ENCODE measurements at regions not wholly inside any gene's neighbourhood (a gene's known extent, or its start where the extent isn't known, plus 50 kb on each side); places are given as distances from the start of the nearest gene placed in this dataset.

DNA sequence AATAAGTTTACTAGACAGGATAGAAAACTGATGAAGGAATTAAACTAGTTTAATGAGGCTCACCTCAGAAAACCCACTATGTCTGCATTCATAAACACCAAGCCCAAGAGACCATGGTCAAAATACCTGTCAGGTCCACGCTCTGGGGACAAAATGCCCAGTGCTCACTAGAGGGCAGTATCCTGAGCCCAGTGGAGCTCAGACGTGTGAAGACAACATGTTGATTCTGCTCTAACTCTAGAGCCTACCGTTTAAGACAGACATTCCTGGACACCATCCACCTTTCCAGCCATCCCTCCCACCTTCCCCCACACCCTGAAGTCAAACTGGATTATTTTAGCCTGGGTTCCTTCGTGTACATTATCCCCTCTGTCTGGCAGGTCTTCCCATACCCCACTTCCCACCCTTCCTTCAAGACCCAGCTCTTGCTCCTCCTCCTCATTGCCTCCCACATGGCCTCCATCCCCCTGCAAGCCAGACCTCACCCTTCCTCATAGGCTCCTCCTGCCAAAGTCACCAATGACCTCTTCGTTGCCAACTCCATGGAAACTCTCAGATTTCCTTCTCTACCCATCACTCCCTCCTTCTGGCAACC is 142.3 kb upstream of the FSTL4 start:
- Histone ChIP-seq H3K36me3 (ENCODE audit: control insufficient read depth, insufficient read depth, low read length) (no peaks in the 10 kb centered on the region), H3K27me3 (ENCODE audit: control insufficient read depth, insufficient read depth, low read length) (peaks cover 20% of the 10 kb centered on the region), H3K4me1 (ENCODE audit: control insufficient read depth, insufficient read depth, low read length) (no peaks in the 10 kb centered on the region), H3K4me3 (ENCODE audit: low read depth in 2 of 2, low read length in 2 of 2) (no peak overlapping the region), H3K27ac (ENCODE audit: low read length) (no peak overlapping the region), H3K9me3 (ENCODE audit: control insufficient read depth, insufficient read depth, low read depth, low read length) (no peaks in the 10 kb centered on the region)
- CTCF ChIA-PET = interaction anchor here (0.7 kb wide), 1 partner anchor 333 kb away, joined by 3 read pairs; no protein-coding TSS in a partner anchor
- intact Hi-C loops (cut with micrococcal nuclease; ENCODE audit: unreplicated experiment) (no loop called here), in situ Hi-C loops (cut with HindIII; ENCODE audit: low pct_unique_long_range_greater_than_20kb, low sequenced_read_pairs) (no loop called here)
- no peak for TF ChIP-seq SIN3A (IDR thresholded peaks at IDR 0.05; ENCODE audit: borderline replicate concordance, insufficient read depth, low read depth, low read length)
- TF ChIP-seq POLR2AphosphoS5 (IDR thresholded peaks at IDR 0.05; ENCODE audit: low read depth, low read length) = no peak
- TF ChIP-seq, protein P1, sequence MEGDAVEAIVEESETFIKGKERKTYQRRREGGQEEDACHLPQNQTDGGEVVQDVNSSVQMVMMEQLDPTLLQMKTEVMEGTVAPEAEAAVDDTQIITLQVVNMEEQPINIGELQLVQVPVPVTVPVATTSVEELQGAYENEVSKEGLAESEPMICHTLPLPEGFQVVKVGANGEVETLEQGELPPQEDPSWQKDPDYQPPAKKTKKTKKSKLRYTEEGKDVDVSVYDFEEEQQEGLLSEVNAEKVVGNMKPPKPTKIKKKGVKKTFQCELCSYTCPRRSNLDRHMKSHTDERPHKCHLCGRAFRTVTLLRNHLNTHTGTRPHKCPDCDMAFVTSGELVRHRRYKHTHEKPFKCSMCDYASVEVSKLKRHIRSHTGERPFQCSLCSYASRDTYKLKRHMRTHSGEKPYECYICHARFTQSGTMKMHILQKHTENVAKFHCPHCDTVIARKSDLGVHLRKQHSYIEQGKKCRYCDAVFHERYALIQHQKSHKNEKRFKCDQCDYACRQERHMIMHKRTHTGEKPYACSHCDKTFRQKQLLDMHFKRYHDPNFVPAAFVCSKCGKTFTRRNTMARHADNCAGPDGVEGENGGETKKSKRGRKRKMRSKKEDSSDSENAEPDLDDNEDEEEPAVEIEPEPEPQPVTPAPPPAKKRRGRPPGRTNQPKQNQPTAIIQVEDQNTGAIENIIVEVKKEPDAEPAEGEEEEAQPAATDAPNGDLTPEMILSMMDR (IDR thresholded peaks at IDR 0.05) = peak; percentile 79
- no peak for TF ChIP-seq TCF7L2 (IDR thresholded peaks at IDR 0.05; ENCODE audit: low read depth, low read length)
- DNase-seq (ENCODE audit: low read depth, low spot score) (peak; percentile 13), ATAC-seq (peak; percentile 79)
- BruUV-seq (replicated peaks) = no TSS peak
- POLR2A ChIA-PET = no interaction called here

DNA sequence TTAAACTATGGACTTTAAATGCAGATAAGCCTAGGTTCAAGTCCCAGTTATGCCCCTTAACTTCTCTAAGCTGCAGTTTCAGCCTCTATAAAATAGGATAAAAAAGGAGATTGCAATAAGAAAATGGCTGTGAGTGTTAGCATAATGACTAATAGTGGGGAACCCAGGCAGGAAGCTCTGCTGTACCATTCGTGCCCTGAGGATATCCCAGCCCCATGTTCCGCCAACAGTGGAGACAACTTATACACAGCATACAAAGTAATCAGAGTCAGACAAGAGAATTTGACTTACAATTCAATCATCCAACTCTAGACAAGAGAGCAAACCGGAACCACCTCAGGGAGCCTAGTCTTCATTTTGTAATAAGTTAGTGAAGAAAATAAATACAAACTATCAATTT is 141.5 kb upstream of the FSTL4 start:
- no peak overlapping the region for H3K27ac ChIP-seq (ENCODE audit: low read length)
- BruUV-seq (replicated peaks) = no TSS peak
- H3K9me3 ChIP-seq (ENCODE audit: control insufficient read depth, insufficient read depth, low read depth, low read length) = no peaks in the 10 kb centered on the region
- TF ChIP-seq SIN3A (IDR thresholded peaks at IDR 0.05; ENCODE audit: borderline replicate concordance, insufficient read depth, low read depth, low read length) = no peak
- TF ChIP-seq POLR2AphosphoS5 (IDR thresholded peaks at IDR 0.05; ENCODE audit: low read depth, low read length) = no peak
- TF ChIP-seq TCF7L2 (IDR thresholded peaks at IDR 0.05; ENCODE audit: low read depth, low read length) = no peak
- TF ChIP-seq, protein P1 (IDR thresholded peaks at IDR 0.05) = no peak
- TF ChIP-seq, protein P2, sequence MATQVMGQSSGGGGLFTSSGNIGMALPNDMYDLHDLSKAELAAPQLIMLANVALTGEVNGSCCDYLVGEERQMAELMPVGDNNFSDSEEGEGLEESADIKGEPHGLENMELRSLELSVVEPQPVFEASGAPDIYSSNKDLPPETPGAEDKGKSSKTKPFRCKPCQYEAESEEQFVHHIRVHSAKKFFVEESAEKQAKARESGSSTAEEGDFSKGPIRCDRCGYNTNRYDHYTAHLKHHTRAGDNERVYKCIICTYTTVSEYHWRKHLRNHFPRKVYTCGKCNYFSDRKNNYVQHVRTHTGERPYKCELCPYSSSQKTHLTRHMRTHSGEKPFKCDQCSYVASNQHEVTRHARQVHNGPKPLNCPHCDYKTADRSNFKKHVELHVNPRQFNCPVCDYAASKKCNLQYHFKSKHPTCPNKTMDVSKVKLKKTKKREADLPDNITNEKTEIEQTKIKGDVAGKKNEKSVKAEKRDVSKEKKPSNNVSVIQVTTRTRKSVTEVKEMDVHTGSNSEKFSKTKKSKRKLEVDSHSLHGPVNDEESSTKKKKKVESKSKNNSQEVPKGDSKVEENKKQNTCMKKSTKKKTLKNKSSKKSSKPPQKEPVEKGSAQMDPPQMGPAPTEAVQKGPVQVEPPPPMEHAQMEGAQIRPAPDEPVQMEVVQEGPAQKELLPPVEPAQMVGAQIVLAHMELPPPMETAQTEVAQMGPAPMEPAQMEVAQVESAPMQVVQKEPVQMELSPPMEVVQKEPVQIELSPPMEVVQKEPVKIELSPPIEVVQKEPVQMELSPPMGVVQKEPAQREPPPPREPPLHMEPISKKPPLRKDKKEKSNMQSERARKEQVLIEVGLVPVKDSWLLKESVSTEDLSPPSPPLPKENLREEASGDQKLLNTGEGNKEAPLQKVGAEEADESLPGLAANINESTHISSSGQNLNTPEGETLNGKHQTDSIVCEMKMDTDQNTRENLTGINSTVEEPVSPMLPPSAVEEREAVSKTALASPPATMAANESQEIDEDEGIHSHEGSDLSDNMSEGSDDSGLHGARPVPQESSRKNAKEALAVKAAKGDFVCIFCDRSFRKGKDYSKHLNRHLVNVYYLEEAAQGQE (IDR thresholded peaks at IDR 0.05; ENCODE audit: insufficient read depth in 1 of 2, low read depth in 2 of 2, low read length in 1 of 2) = no peak
- DNase-seq (ENCODE audit: low read depth, low spot score) (no peak), ATAC-seq (no peak)
- ChIA-PET CTCF (interaction anchor here (0.8 kb wide), 1 partner anchor 90 kb away, joined by 8 read pairs; no protein-coding TSS in a partner anchor), POLR2A (no interaction called here)
- in situ Hi-C loops (cut with HindIII; ENCODE audit: low pct_unique_long_range_greater_than_20kb, low sequenced_read_pairs) = no loop called here
- H3K27me3 ChIP-seq (ENCODE audit: control insufficient read depth, insufficient read depth, low read length) = peaks cover 19% of the 10 kb centered on the region
- H3K4me3 ChIP-seq (ENCODE audit: low read depth in 2 of 2, low read length in 2 of 2) = no peak overlapping the region
- intact Hi-C loops (cut with micrococcal nuclease; ENCODE audit: unreplicated experiment) = no loop called here
- no peaks in the 10 kb centered on the region for H3K36me3 ChIP-seq (ENCODE audit: control insufficient read depth, insufficient read depth, low read length)
- no peaks in the 10 kb centered on the region for H3K4me1 ChIP-seq (ENCODE audit: control insufficient read depth, insufficient read depth, low read length)

All from Panc1 (cell line).